SK-N-MC (cell line): ENCODE measurements at regions not wholly inside any gene's neighbourhood (a gene's known extent, or its start where the extent isn't known, plus 50 kb on each side); places are given as distances from the start of the nearest gene placed in this dataset.

Experiments
- EZH2 ChIP-seq: fragments of 200-600 bp; sonication (generic); IDR thresholded peaks from one replicate; pipeline ENCODE4 v1.6.1; 2017; ENCODE audit warnings: antibody characterized with exemption
- FOXP2 ChIP-seq: optimal IDR thresholded peaks from 2 replicates; pipeline ENCODE3; 2011; ENCODE audit warnings: mild to moderate bottlenecking, moderate library complexity; ENCODE audit not compliant: insufficient read depth; ENCODE audit errors: extremely low read length, control extremely low read depth
- POLR2AphosphoS5 ChIP-seq: IDR thresholded peaks from 2 replicates; pipeline ENCODE4 v1.6.1; 2012; ENCODE audit warnings: mild to moderate bottlenecking, low read depth, low read length, borderline replicate concordance

DNA sequence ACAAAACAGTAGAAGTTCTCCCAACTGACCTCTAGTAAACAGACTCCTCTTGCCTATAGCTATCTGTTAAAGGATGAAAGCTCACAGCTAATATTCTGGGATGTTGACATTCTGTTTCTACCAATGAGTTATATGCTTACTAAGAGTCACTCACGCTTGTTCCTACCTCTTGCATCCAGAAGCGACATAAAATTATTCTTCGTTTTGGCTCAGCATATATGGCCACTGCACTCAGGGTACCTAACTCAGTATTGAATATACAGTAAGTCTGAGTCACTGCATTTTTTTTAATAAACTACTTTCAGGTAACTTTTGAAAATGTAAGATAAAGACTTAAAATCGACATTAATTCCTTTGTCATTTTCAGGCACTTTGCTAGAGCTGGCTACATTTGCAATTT, 214.4 kb upstream of the STXBP5 start:
- no peak for TF ChIP-seq POLR2AphosphoS5
- TF ChIP-seq EZH2 = no peak
- TF ChIP-seq FOXP2 = no peak
